Ureter (tissue), 1 donor: ENCODE measurements at regions not wholly inside any gene's neighbourhood (a gene's known extent, or its start where the extent isn't known, plus 50 kb on each side); places are given as distances from the start of the nearest gene placed in this dataset.
"Not testable (repeated sequence)": the region's sequence is repeated elsewhere in the genome, so short reads cannot be mapped to it uniquely, and the experiment has no call there.

Source experiments
- DNase-seq: peaks from one replicate; pipeline ENCODE4 v3.0.0-alpha.2; 2020; ENCODE audit warnings: low spot score
- donor health status: DM: yes; HTN: yes; CAD: no.

DNA sequence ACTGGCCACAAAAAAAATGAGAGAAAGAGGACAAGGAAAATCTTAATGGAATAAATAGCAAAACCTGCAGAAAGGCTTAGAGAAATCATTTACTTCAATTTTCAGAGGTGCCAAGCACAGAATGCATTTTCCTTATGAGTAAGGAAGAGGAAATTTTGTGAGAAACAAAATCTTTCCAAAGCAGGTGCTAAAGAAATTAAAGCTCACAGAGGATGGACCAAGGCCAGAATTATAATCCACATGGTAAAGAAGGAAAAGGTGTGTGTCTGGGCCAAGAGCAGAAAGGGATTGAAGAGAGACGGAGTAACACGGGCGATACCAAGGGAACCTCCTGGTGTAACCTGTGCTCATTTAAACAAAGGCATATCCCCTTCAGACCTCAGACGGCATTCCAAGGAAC is 340.0 kb upstream of the NFIA start:
- DNase-seq, result no peak

DNA sequence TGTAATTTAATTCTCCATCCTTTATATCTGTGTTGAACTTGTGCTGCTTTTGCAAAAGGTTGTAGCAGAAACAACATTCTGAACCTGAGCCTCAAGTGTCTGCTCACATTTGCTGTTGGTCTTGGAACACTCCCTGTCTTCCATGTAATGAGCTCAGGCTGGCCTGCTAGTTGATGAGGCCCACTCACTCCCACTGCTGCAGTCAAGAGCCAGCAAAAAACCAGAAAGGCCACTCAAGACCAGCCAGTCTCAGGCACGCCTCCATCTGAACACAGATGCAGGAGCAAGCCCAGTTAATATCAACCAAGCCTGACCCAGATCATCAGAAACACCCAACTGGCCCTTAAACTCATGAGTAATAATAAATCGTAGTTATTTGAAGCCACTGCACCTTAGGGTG is 342.2 kb upstream of the NFIA start:
- DNase-seq, result no peak

DNA sequence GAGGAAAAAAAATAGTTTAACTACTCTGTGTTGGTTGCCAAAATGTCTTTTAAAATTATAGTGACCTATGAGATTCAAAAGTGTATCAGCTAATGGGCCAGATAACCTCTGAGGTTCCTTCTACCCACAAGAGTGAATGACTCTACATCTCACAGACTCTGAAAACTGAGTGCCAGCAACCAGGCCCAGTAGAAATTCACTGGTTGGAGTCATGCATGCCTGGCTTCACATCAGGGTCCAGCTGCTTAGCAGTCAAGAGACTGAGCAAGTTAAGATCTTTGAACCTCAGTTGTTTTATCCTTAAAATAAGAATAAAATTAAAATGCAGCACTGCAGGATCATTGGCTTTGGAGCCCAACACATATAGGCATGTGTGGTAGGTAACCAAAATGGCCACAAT is 342.6 kb upstream of the NFIA start:
- DNase-seq, result no peak

DNA sequence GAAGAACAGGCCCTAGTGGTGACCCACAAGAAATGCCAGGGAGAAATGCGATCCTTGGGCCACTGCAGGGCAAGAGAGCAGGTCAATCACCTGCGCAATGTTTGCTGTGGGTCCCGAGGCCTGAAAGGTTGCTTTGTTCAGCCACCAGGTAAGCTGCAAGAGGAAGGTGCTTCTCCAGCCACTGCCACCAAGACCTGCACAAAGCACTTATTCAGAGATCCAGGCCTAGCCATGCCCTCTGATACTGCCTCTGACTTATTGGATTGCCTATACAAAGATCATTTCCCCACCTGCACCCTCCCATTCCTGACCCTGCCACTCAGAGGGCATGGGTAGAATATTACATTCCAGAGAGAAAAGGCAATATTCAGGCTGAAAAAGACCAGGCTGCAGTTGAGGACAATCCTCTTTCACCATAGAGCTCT is 349.4 kb upstream of the NFIA start:
- DNase-seq, result no peak

DNA sequence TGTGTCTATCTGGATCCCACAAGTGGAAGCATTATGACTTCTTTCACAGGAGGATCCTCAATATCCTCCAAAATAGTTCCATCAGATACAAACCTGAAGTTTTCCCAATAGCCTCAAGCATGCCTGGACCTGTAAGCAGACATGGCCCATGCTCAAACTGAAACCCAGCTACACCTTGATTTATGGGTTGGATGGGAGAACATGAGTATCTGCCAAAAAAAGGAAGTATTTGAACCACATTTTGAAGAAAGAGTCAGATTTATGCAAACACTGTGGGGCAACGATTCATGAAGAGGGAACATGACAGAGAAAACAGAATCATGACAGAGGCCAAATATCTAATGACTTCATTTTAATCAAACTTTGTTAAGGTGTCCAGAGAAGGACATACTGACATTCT is 351.0 kb upstream of the NFIA start:
- no peak for DNase-seq

DNA sequence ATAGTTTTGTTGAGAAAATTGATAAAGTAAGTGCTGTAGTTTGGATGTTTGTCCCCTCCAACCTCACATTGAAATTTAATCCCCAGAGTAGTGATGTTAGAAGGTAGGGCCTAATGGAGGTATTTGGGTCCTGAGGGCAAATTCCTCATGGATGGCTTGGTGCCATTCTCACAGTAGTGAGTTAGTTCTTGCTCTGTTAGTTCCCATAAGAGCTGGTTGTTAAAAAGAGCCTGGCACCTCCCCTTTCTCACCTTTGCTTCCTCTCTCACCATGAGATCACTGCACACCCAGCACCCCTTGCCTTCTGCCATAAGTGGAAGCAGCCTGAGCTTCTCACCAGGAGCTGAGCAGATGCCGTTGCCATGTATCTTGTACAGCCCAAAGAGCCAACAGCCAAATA is 354.8 kb upstream of the NFIA start:
- DNase-seq, result no peak

DNA sequence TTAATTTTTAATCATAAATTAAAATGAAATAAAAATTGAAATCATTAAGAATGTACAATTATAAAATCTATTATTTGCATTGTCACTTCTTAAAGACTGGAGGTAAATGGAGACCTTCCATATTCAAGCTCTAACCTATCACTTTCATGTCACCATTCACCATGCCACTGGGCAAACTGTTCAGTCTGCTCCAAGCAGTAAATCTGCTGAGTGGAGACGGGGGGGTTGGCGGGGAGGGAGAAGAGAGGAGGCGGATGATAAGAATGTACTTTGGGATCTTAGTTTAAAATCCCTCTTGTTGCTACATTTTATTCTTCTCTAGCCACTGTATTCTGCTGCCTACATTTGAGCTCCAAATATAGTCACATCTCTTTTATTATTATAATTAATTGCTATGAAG is 365.9 kb upstream of the NFIA start:
- no peak for DNase-seq

DNA sequence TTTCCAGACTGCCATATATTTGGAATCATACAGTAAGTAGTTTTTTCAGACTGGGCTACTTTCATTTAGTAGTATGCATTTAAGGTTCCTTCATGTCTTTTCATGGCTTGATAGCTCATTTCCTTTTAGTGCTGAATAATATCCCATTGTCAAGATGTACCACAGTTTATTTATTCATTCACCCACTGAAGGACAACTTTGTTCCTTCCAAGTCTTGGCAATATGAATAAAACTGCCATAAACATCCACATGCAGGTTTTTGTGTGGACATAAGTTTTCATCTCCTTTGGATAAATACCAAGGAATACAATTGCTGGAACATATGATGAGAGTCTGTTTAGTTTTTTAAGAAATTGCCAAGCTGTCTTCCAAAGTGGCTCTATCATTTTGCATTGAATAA is 366.4 kb upstream of the NFIA start:
- no peak for DNase-seq

DNA sequence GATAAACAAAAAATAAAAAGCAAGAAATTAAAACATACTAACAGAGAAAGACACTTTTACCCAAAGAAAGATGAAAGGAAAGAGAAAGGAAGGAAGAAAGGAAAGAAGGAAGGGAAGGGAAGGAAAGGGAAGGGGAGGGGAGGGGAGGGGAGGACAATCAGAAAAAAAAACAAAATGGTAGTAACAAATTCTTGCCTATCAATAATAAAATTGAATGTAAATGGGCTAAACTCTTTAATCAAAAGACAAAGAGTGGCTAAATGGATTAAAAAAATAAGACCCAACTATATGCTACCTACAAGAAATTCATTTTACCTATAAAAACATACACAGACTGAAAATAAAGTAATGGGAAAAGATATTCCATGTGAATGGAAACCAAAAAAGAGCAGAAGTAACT is 372.9 kb upstream of the NFIA start:
- DNase-seq, result no peak

DNA sequence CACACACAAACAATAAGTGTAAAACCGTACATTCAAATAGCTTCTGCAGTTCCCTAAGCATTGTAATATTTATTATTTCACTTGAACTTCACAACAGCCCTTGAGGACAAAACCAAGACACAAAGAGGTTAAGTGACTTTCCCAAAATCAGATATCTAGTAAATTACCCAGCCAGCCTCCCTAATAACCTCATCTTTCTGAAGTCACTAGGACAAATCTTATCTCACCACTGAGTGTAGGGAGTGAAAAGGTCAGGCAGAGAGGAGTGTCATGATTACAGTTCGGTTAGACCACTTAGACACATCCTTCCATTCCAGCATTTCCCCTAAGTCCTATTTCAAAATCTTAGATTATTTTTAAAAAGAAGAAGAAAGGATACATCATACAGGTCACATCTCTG is 377.3 kb upstream of the NFIA start:
- DNase-seq, result no peak

DNA sequence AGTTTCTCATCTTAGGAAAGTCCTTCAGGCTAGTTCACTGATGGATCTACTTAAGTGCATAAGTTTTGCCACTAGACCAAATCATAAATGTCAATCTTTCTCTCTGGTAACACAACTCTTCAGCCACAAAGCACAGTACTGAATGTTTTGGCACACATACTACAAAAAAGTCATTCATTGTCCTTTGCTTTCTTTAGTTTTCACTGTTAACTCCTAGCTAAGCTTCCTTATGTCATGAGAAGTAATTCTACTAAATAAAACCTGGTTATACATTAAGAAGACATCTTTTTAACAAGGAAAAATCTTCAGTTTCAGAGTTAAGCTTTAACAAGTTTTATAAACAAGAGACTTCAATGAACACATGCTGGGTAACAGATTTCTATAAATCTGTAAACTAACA is 379.2 kb upstream of the NFIA start:
- no peak for DNase-seq

DNA sequence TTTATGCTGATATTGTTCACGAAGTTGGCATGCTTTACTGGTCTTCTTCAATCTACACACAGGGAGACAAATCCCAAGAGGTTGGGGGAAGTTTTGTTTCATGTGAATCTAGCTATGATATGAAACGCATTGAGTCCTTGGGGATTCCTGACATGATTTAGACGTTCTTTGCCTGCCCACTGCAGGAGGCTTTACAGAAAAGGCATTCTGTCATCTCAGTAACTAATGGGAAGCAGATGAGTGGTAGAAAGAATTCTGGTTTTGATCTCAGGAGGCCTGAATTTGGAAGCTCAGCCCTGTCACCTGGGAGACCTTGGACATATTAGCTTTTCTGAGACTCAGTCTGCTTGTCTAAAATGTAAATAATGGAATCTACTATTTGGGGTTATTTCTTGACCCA is 383.0 kb upstream of the NFIA start:
- no peak for DNase-seq

DNA sequence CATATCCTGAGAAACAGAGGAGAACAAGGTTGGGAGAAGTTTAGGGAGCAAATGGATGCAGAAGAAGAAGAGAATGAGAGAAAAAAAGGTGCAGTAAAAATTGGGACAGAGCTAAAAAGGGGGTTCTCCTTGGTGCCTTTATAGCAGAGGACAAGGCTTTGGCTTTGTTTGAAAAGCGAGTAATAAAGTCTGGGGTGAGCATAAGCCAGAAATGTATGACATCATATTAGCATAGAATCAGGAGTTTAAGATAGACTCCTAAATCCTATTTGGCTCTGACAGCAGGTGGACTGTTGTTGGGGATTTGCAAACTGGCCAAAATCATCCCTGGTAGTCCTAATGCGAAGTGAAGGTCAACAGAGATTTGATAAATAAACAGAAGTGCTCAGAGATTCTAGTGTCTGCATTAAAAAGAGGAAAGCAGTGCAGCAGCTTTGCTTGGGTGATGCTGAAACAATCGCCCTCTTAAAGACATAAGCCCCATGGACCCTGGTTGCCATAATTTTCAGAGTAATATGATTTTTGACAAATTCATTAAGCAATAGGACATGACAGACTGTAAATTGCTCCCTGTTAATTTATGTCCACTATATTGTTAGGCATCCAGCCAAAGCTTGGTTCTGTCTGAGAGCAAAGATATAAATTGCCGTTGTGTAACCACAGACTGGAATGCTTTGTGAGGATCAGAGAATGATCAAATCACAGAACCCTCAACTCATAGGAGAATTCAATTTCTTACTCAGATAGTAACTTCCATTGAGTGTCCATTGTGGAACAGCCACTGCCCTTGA is 385.0 kb upstream of the NFIA start:
- no peak for DNase-seq

DNA sequence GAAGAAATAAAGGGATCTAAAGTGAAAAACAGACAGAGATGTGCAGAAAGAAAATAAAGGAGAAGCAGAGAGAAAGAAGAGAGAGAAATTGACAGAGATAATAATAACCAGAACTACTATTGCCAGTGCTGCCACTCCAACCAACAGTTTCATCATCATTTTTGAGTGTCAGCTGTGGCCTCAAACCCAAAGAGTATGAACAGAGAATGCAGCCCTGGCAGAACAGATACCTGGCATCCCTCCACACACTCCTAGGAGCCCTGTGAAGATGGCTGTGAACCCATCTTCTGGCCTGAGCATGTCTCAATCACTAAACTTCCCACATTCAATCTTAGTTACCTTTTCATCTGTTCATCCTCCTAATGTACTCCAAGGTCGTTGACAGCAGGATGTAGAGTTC is 385.8 kb upstream of the NFIA start:
- no peak for DNase-seq

DNA sequence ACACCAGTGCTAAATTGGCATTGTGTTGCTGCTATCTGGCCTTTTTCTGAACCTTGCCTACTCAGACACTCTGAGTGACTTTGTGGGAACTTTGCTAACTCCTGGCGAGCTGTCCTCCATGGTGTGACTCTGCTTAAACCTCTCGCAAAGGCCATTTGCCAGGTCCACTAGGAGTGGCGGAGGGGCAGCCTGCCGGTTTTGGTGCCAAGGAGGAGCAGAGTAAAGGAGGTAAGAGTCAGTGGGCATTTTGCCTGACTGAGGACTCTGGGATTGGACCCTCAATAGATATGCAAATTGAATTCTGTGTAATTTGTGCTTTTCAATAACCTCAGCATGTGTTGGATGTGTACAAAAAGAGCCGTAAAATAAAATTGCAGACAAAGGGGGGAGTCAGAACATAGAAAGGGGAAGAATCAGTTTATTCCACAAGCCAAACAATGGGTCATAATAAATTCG is 386.6 kb upstream of the NFIA start:
- no peak for DNase-seq

DNA sequence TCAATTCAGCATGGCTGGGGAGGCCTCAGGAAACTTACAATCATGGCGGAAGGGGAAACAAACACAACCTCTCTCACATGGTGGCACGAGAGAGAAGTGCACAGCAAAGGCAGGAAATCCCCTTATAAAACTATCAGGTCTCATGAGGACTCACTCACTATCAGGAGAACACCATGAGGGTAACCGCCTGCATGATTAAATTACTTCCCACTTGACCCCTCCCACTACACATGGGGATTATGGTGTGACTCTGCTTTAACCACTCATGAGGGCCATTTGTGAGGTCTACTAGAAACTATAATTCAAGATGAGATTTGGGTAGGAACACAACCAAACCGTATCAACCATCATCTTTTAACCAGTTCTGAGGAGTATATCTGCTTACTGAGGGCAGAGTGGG is 387.4 kb upstream of the NFIA start:
- DNase-seq, result no peak

DNA sequence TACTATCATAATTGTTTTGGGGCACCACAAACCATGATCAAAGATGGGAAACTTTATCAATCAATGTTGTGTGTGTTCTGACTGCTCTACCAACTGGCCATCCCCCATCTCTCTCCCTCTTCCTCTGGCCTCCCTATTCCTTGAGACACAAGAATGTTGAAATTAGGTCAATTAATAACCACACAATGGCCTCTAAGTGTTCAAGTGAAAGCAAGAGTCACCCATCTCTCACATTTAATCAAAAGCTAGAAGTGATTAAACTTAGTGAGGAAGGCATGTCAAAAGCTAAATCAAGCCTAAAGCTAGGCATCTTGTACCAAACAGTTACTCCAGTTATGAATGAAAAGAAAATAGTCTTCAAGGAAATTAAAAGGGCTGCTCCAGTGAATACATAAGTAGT is 390.3 kb upstream of the NFIA start:
- no peak for DNase-seq

DNA sequence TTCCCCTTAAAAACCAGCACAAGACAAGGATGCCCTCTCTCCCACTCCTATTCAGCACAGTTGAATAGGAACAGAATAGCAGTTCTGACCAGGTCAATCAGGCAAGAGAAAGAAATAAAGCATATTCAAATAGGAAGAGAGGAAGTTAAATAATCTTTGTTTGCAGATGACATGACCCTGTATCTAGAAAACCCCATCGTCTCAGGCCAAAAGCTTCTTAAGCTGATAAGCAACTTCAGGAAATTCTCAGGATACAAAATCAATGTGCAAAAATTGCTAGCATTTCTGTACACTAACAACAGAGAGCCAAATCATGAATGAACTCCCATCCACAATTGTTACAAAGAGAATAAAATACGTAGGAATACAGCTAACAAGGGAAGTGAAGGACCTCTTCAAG is 394.1 kb upstream of the NFIA start:
- not testable (repeated sequence) for DNase-seq

DNA sequence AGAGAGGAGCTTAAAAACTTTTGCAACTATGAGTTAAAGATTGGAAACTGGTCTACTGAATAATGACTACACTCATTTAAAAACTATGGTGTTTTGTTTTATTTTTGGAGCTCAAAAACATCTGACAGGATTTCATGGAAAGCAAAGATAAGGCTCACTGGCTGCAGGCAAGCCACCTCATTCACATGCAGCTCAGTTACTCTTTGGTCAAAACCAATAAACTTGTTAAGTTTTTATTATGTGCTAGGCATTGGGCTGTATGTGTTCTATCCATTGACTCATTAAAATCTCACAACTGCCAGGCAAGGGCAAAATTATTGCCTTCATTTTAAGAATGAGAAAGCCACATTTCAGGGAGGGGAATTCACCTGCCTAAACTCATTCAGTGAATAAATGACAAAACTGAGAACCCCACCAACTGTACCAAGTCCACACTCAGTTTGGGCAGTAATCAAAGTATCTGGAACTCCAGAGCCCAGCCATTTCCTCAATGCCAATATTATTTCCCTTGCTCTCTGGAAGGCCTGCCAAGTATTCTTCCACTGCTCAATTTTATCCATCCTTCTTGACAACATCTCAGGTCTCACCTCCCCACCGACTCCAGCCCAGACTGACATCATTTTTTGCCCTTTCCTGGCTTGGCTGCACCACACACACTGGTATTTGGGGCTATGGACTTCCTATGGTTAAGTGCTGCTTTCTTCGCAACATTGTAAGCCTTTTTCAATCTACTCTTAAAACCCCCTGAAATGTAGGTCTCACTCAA is 401.1 kb upstream of the NFIA start:
- DNase-seq, result no peak

DNA sequence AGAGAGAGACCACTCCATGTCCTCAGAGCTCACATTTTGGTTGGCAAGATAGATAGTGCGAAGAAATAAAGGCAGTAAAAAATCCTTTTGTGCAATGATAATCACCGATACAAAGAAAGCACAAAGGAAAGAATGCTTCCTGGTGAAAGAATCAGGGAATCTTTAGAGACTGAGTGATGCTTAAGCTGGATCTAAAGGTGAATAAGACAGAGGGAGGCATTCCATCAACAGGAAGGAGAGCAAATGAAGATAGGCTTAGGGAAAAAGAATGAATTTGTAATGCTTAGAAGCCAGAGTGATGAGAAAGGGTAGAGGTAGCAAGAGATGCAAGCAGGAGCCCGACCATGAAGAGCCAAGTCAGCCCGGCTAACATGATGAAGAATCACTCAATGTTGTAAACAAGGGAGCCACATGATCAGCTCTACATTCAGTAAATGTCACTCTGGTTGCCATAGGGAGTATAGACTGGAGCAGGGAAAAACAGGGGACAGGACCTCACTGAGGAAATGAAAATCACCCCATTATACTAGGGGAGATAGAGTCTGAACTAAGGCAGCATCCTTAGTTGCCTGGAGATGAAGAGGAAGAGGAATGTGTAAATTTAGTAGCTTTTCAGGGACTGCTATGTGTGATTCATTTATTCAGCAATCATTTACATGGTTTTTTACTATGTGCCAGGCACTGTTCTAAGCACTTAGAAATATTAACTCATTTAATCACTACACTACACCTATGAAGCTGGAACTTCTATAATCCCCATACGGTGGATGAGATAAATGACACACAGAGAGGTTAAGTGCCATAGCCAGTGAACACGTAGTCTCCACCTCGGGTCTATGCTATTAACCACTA is 402.6 kb upstream of the NFIA start:
- DNase-seq, result no peak

DNA sequence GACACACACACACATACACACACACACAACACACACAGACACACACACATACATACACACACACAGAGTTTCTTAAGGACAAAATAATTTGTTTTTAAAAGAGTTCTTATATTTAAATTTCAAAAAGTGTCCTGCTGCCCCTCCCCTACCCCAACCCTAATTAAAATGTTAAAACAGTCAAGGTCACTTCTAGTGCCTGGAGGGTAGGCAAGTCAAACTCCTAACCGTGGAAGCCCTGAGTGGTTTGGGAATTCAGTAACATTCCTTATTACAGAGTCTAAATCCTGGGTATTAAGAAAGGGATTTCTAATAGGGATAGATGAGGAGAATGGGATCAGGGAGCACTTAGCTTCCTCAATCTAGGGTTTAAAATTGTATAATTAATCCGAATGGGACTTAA is 403.6 kb upstream of the NFIA start:
- DNase-seq, result no peak

DNA sequence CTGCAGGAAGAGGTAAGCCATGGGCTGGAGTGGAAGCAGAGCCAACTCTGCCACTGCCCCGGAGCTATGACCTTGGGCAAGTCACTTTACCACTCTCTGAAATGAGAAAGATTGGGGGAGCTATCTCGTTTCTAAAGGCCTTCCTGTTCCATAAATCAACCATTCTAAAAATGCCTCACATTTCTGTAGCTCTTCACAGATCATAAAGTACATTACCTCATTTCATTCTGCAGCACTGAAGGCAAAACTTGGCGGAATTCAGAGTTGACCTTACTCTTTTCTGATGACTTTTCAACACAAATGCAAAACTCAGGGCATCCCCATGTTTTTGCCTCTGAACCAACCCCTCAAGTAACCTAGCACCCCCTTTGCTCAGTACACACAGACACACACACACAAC is 404.0 kb upstream of the NFIA start:
- DNase-seq, result no peak

DNA sequence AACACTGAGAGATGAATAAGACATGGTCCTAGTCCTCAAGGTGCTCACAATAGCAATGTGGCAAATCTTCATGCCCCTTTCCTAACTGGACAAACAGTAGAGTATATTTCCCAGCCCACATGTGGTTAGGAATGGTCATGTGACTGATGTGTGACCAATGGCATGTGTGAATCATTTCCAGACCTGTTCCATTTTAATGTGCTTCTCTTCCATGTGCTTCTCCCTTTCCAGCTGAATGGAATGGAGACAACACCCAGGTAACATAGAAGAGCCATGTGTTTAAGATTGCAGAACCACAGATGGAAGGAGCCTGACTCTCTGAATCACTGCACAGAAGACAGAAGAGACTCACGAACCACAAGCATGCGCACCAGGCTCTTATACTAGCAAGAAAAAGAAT is 409.9 kb upstream of the NFIA start:
- DNase-seq, result no peak
